Mucosa of rectum (tissue), 2 donors: ENCODE measurements at regions not wholly inside any gene's neighbourhood (a gene's known extent, or its start where the extent isn't known, plus 50 kb on each side); places are given as distances from the start of the nearest gene placed in this dataset.
"Not testable (repeated sequence)": the region's sequence is repeated elsewhere in the genome, so short reads cannot be mapped to it uniquely, and the experiment has no call there.

Experiments
- H3K27ac ChIP-seq, 2 donors: one replicate each; pipeline ENCODE4 v1.7.0; 2013; ENCODE audit warnings: inconsistent platforms in 2 of 2, low read depth in 2 of 2, low read length in 2 of 2
- H3K27me3 ChIP-seq, 2 donors: one replicate each; pipeline ENCODE4 v1.7.0; 2013; ENCODE audit warnings: low read length in 2 of 2; ENCODE audit not compliant: control insufficient read depth in 2 of 2, insufficient read depth in 2 of 2
- H3K36me3 ChIP-seq, 2 donors: one replicate each; pipeline ENCODE4 v1.7.0; 2013; ENCODE audit warnings: low read length in 2 of 2; ENCODE audit not compliant: control insufficient read depth in 2 of 2, insufficient read depth in 2 of 2
- H3K4me1 ChIP-seq, 2 donors: one replicate each; pipeline ENCODE4 v1.7.0; 2013; ENCODE audit warnings: low read length in 2 of 2, mild to moderate bottlenecking in 1 of 2; ENCODE audit not compliant: control insufficient read depth in 2 of 2, insufficient read depth in 2 of 2
- H3K4me3 ChIP-seq, 2 donors: one replicate each; pipeline ENCODE4 v1.7.0; 2013; ENCODE audit warnings: low read length in 2 of 2
- H3K9ac ChIP-seq, 2 donors: one replicate each; pipeline ENCODE4 v1.7.0; 2013; ENCODE audit warnings: low read length in 2 of 2, low read depth in 1 of 2, mild to moderate bottlenecking in 1 of 2
- H3K9me3 ChIP-seq, 2 donors: one replicate each; pipeline ENCODE4 v1.7.0; 2013; ENCODE audit warnings: low read length in 2 of 2; ENCODE audit not compliant: control insufficient read depth in 2 of 2
- donor health status: healthy.
- donor health status: Normal muscosa, but diverticular disease.

DNA sequence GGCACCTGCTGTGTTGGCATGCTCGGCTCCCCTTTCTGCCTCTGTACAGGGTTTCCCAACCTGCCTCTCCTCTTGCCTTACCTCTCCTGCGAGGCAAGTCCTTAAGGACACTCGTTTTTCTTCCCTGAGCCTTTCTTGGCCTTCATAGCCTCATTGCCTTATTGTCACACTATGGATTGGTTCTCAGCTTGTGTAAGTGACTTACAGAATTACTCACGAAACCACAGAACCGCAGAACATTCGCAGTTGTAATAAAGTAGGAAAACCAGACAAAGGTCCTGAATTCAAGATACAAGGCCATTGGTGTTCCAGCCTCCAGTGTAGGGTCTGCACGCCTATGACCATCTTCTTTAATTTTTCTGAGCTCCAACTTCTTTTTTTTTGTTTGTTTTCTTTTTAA, 317.6 kb upstream of the SMIM21 start:
- H3K27me3 ChIP-seq, result no peaks in the 10 kb centered on the region
- no peaks in the 10 kb centered on the region for H3K4me1 ChIP-seq

DNA sequence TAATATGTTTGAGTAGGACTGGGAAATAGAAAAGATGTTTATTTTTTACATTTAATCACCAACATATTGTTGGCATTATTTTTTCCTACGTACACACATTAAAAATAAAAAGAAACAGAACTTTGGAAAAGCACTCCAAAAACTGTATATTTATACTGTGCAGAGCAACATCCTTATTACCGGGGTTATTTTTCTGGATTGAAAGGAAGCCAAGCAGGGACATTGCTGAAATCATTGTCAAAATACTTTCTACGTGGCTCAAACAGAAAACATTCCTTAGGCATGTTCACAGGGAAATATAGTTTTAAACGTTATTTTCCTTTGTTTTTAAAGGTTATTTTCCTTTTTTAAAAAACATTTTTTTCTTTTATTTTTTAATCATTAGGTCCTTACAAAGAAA, 315.0 kb upstream of the SMIM21 start:
- no peaks in the 10 kb centered on the region for H3K9me3 ChIP-seq
- no peak overlapping the region for H3K27ac ChIP-seq
- no peaks in the 10 kb centered on the region for H3K36me3 ChIP-seq
- no peak overlapping the region for H3K9ac ChIP-seq
- no peak overlapping the region for H3K4me3 ChIP-seq
- H3K27me3 ChIP-seq, result no peaks in the 10 kb centered on the region
- no peaks in the 10 kb centered on the region for H3K4me1 ChIP-seq

More for the DNA sequence above, 317.6 kb upstream of the SMIM21 start:
- no peak overlapping the region for H3K9ac ChIP-seq
- no peak overlapping the region for H3K4me3 ChIP-seq
- no peak overlapping the region for H3K27ac ChIP-seq
- H3K36me3 ChIP-seq, result no peaks in the 10 kb centered on the region
- no peaks in the 10 kb centered on the region for H3K9me3 ChIP-seq

DNA sequence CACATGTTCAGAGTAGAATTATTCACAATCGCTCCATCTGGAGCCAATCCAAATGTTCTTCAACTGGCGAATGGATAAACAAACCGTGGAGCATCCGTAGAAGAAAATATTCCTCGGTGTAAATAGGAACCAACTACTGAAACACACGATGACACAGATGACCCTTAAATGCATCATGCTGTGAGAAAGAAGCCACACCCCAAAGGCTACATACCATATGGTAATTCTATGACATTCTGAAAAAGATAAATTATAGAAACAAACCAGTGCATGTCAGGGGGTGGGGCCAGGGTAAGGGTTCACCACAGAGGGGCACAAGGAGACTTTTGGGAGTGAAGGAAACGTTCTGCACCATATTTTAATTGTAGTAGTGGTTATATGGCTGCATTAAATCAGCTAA, 312.2 kb upstream of the SMIM21 start:
- Histone ChIP-seq H3K4me3 (no peak overlapping the region), H3K27me3 (no peaks in the 10 kb centered on the region)

GRCh38 chr18:75735291-75735690, 307.8 kb upstream of the SMIM21 start:
- H3K36me3 ChIP-seq, result no peaks in the 10 kb centered on the region
- no peaks in the 10 kb centered on the region for H3K4me1 ChIP-seq
- H3K4me3 ChIP-seq, result no peak overlapping the region
- H3K27me3 ChIP-seq, result no peaks in the 10 kb centered on the region
- no peak overlapping the region for H3K27ac ChIP-seq
- H3K9ac ChIP-seq, result no peak overlapping the region
- peaks cover 0 to 2% of the 10 kb centered on the region in 2 donors for H3K9me3 ChIP-seq

More for the DNA sequence above, 312.2 kb upstream of the SMIM21 start:
- Histone ChIP-seq H3K9me3 (peaks cover 0 to 2% of the 10 kb centered on the region in 2 donors), H3K27ac (no peak overlapping the region), H3K9ac (no peak overlapping the region), H3K36me3 (no peaks in the 10 kb centered on the region), H3K4me1 (no peaks in the 10 kb centered on the region)

- no peaks in the 10 kb centered on the region for H3K36me3 ChIP-seq
- H3K4me1 ChIP-seq, result no peaks in the 10 kb centered on the region
- H3K27me3 ChIP-seq, result no peaks in the 10 kb centered on the region
- no peaks in the 10 kb centered on the region for H3K9me3 ChIP-seq
- H3K9ac ChIP-seq, result no peak overlapping the region
- no peak overlapping the region for H3K4me3 ChIP-seq
- H3K27ac ChIP-seq, result no peak overlapping the region
Measured at GRCh38 chr18:75730249-75730648, 302.7 kb upstream of the SMIM21 start.

- Histone ChIP-seq H3K4me3 (no peak overlapping the region), H3K9ac (no peak overlapping the region), H3K9me3 (no peaks in the 10 kb centered on the region), H3K27ac (no peak overlapping the region), H3K4me1 (no peaks in the 10 kb centered on the region), H3K36me3 (no peaks in the 10 kb centered on the region), H3K27me3 (no peaks in the 10 kb centered on the region)
Measured at GRCh38 chr18:75728621-75729020, 301.1 kb upstream of the SMIM21 start.

GRCh38 chr18:75727456-75727855, 300.0 kb upstream of the SMIM21 start:
- Histone ChIP-seq H3K9ac (no peak overlapping the region), H3K36me3 (no peaks in the 10 kb centered on the region), H3K27me3 (no peaks in the 10 kb centered on the region)

DNA sequence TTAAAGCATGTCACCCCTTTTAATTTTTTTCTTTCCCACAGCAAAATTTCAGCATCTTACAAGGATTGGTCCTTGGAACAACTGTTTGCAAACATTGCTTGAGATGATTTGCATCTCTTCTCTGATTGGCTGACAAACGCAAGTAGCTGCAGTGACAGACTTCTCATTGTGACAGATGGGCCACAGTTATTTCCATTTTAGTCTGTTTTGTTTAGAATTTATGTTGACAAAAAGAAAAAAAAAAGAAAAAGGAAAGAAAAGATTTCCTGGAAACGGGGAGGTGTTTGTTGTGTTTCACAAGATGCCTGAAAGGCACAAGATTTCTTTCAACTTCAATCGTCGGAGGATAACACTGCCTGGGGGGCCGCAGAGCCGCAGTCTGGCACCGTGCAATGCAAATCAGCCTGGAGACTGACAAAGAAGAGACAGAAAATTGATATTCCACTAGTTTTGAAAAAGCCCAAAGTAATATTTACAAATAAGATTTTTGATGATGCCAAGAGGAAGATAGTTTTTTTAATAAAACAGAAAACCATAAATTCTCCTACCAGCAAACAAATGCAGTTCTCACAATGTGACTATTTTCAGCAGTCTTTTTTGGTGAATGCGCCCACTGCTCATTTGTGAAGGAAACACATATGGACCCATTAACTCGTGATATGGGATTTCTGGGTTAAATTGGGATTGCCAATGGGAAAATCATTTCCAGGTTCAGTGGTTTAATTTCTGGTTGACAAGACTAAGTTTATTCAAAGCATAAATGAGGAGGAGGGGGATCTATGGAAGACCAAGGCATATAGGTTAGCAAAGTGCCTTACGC, 296.2 kb upstream of the SMIM21 start:
- no peak overlapping the region for H3K27ac ChIP-seq
- H3K9ac ChIP-seq, result no peak overlapping the region
- H3K9me3 ChIP-seq, result no peaks in the 10 kb centered on the region
- no peaks in the 10 kb centered on the region for H3K27me3 ChIP-seq
- H3K4me3 ChIP-seq, result no peak overlapping the region
- H3K36me3 ChIP-seq, result no peaks in the 10 kb centered on the region
- no peaks in the 10 kb centered on the region for H3K4me1 ChIP-seq

More at GRCh38 chr18:75727456-75727855, 300.0 kb upstream of the SMIM21 start:
- Histone ChIP-seq H3K9me3 (no peaks in the 10 kb centered on the region), H3K27ac (no peak overlapping the region), H3K4me1 (no peaks in the 10 kb centered on the region), H3K4me3 (no peak overlapping the region)

GRCh38 chr18:75714766-75715165, 287.3 kb upstream of the SMIM21 start:
- no peaks in the 10 kb centered on the region for H3K27me3 ChIP-seq
- no peak overlapping the region for H3K4me3 ChIP-seq
- no peaks in the 10 kb centered on the region for H3K36me3 ChIP-seq
- no peaks in the 10 kb centered on the region for H3K4me1 ChIP-seq
- no peak overlapping the region for H3K9ac ChIP-seq
- H3K9me3 ChIP-seq, result no peaks in the 10 kb centered on the region
- H3K27ac ChIP-seq, result no peak overlapping the region

- H3K4me1 ChIP-seq, H3K9me3 ChIP-seq, H3K27ac ChIP-seq, H3K9ac ChIP-seq, H3K4me3 ChIP-seq, H3K27me3 ChIP-seq, H3K36me3 ChIP-seq: not testable (repeated sequence)
Measured at GRCh38 chr18:75712124-75712867, 284.8 kb upstream of the SMIM21 start.
